Keratinocyte (primary cell): ENCODE measurements at regions not wholly inside any gene's neighbourhood (a gene's known extent, or its start where the extent isn't known, plus 50 kb on each side); places are given as distances from the start of the nearest gene placed in this dataset.
A peak's percentile ranks its signal among the peaks of the same experiment; 100 is the strongest.
"Not testable (repeated sequence)": the region's sequence is repeated elsewhere in the genome, so short reads cannot be mapped to it uniquely, and the experiment has no call there.

ENCODE experiments used
- DNase-seq: peaks from one replicate; pipeline ENCODE4 v3.0.0-alpha.2; 2011; ENCODE audit warnings: low read depth, missing footprints, low spot score
- FAIRE-seq: peaks from 2 replicates; lab custom pipeline; 2011; peaks lifted over from hg19 to GRCh38; lab: Jason Lieb, UNC
- H2AFZ ChIP-seq: 2 replicates; pipeline ENCODE4 v1.6.0; 2012; ENCODE audit warnings: low read length, control low read depth, inconsistent platforms; ENCODE audit not compliant: control insufficient read depth
- H3K27ac ChIP-seq: 2 replicates; pipeline ENCODE4 v1.5.1; 2011; ENCODE audit warnings: low read length; ENCODE audit not compliant: control insufficient read depth, insufficient read depth
- H3K27me3 ChIP-seq: 3 replicates; pipeline ENCODE4 v1.6.0; 2011; ENCODE audit warnings: low read length; ENCODE audit not compliant: control insufficient read depth, insufficient read depth; ENCODE audit errors: extremely low read depth
- H3K36me3 ChIP-seq, 2 experiments: 2 replicates in 1 of 2; 3 replicates in 1 of 2; pipeline ENCODE4 v1.5.1; 2011; ENCODE audit warnings: low read length in 2 of 2, mild to moderate bottlenecking in 1 of 2; ENCODE audit not compliant: control insufficient read depth in 2 of 2, insufficient read depth in 2 of 2; ENCODE audit errors: extremely low read depth in 1 of 2
- H3K4me1 ChIP-seq: 3 replicates; pipeline ENCODE4 v1.5.1; 2011; ENCODE audit warnings: low read length; ENCODE audit not compliant: control insufficient read depth, insufficient read depth; ENCODE audit errors: extremely low read depth
- H3K4me2 ChIP-seq: 3 replicates; pipeline ENCODE4 v1.6.0; 2011; ENCODE audit warnings: low read depth, low read length; ENCODE audit not compliant: control insufficient read depth, insufficient read depth; ENCODE audit errors: extremely low read depth
- H3K4me3 ChIP-seq, 3 experiments: fragments of 200-600 bp in 1 of 3; sonication (generic) in 1 of 3; 2 replicates in 2 of 3; 3 replicates in 1 of 3; pipeline ENCODE4 v1.5.1; 2011 to 2016; ENCODE audit warnings: low read length in 3 of 3, mild to moderate bottlenecking in 3 of 3, control low read depth in 2 of 3, inconsistent platforms in 1 of 3, low read depth in 1 of 3, mixed read lengths in 1 of 3, mixed run types in 1 of 3, moderate library complexity in 1 of 3; ENCODE audit not compliant: control insufficient read depth in 2 of 3, insufficient read depth in 2 of 3; ENCODE audit errors: extremely low read depth in 1 of 3
- H3K79me2 ChIP-seq: 2 replicates; pipeline ENCODE4 v1.6.0; 2012; ENCODE audit warnings: low read length; ENCODE audit not compliant: control insufficient read depth, insufficient read depth
- H3K9ac ChIP-seq: 3 replicates; pipeline ENCODE4 v1.6.0; 2011; ENCODE audit warnings: low read length; ENCODE audit not compliant: control insufficient read depth, insufficient read depth; ENCODE audit errors: extremely low read depth
- H3K9me1 ChIP-seq: 3 replicates; pipeline ENCODE4 v1.6.0; 2011; ENCODE audit warnings: low read length; ENCODE audit not compliant: control insufficient read depth, insufficient read depth; ENCODE audit errors: extremely low read depth
- H3K9me3 ChIP-seq: 2 replicates; pipeline ENCODE4 v1.5.1; 2012; ENCODE audit warnings: low read depth, low read length; ENCODE audit not compliant: control insufficient read depth
- H4K20me1 ChIP-seq: 3 replicates; pipeline ENCODE4 v1.6.0; 2011; ENCODE audit warnings: low read length; ENCODE audit not compliant: control insufficient read depth, insufficient read depth; ENCODE audit errors: extremely low read depth
- EZH2 ChIP-seq: IDR thresholded peaks from one replicate; pipeline ENCODE4 v1.6.1; 2012; ENCODE audit warnings: inconsistent platforms, mild to moderate bottlenecking, low read length, moderate library complexity
- dilution Hi-C: fragments of 300-500 bp; cut with MboI; formaldehyde crosslinking; loops from one replicate; pipeline ENCODE4 v1.7.0; 2020; ENCODE audit warnings: low sequenced_read_pairs; ENCODE audit not compliant: extremely low pct_ligation_motif_present
- TF ChIP-seq, protein P1 (sequence below), 3 experiments: IDR thresholded peaks in 1 of 3; conservative IDR thresholded peaks in 1 of 3; optimal IDR thresholded peaks in 1 of 3; 2 replicates in 2 of 3; 3 replicates in 1 of 3; pipeline versions ENCODE3 to v1.5.1; 2011; ENCODE audit warnings: low read length in 3 of 3, mild to moderate bottlenecking in 3 of 3, moderate library complexity in 2 of 3, control low read depth in 1 of 3, inconsistent platforms in 1 of 3; ENCODE audit not compliant: insufficient read depth in 2 of 3; ENCODE audit errors: extremely low read depth in 1 of 3

DNA sequence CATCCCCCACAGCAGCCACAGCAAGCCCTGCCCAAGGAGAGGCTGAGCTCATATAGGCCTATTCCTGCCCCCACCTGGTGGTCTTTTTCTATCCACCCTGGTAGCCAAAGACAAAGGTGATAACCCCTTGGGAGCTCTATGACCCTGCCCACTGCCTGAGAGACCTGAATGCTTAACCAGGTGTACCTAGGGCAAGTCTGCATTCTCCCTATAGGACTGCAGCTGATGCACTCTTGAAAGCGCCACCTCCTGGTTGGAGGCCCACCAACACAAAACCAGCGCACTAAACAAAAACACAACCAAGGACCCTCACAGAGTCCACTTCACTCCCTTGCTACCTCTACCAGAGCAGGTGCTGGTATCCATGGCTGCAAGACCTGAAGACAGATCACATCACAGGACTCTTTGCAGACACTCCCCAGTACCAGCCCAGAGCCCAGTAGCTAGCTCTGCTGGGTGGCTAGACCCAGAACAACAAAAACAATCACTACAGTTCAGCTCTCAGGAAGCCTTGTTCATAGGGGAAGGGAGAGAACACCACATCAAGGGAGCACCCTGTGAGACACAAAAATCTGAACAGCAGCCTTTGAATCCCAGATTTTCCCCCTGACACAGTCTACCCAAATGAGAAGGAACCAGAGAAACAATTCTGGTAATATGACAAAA is 72.8 kb upstream of the SORL1 start:
- H3K4me3 ChIP-seq, H3K4me2 ChIP-seq, H3K36me3 ChIP-seq, H2AFZ ChIP-seq, DNase-seq, H3K79me2 ChIP-seq, H4K20me1 ChIP-seq, dilution Hi-C loops, H3K9me3 ChIP-seq, FAIRE-seq, H3K9ac ChIP-seq, H3K27ac ChIP-seq, H3K27me3 ChIP-seq, H3K9me1 ChIP-seq, H3K4me1 ChIP-seq: not testable (repeated sequence)
- TF ChIP-seq, protein P1, sequence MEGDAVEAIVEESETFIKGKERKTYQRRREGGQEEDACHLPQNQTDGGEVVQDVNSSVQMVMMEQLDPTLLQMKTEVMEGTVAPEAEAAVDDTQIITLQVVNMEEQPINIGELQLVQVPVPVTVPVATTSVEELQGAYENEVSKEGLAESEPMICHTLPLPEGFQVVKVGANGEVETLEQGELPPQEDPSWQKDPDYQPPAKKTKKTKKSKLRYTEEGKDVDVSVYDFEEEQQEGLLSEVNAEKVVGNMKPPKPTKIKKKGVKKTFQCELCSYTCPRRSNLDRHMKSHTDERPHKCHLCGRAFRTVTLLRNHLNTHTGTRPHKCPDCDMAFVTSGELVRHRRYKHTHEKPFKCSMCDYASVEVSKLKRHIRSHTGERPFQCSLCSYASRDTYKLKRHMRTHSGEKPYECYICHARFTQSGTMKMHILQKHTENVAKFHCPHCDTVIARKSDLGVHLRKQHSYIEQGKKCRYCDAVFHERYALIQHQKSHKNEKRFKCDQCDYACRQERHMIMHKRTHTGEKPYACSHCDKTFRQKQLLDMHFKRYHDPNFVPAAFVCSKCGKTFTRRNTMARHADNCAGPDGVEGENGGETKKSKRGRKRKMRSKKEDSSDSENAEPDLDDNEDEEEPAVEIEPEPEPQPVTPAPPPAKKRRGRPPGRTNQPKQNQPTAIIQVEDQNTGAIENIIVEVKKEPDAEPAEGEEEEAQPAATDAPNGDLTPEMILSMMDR (optimal IDR thresholded peaks at IDR 0.05 in 1 of 3, IDR thresholded peaks at IDR 0.05 in 1 of 3, conservative IDR thresholded peaks at IDR 0.05 in 1 of 3; ENCODE audit: extremely low read depth in 1 of 3, insufficient read depth in 2 of 3, low read length in 3 of 3), result peak in 1 of 3 experiments; percentile 3

DNA sequence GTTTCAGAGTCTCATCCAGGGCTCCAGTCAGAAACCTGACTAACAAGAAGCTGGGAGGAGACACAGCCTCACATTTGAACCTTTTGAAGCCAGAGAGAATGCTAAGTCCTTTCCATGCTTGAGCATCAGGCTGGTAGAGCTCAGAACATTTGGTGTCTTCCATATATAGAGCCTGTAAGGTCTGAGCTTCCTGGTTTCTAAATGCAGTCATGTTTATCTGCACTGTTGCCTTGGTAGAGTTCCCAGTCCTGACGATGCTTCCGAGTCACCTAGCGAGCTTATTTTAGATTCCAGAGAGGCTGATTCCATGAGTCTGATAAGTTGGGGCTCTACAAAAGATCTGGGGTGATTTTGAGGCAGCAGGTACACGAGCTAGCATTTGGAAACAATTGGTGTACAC is 68.4 kb upstream of the SORL1 start:
- Histone ChIP-seq H3K36me3 (no peaks in the 10 kb centered on the region), H2AFZ (no peak overlapping the region), H4K20me1 (no peaks in the 10 kb centered on the region), H3K4me1 (no peaks in the 10 kb centered on the region), H3K9me3 (no peaks in the 10 kb centered on the region), H3K9me1 (no peaks in the 10 kb centered on the region), H3K4me3 (no peak overlapping the region), H3K79me2 (no peaks in the 10 kb centered on the region), H3K27me3 (no peaks in the 10 kb centered on the region), H3K4me2 (no peak overlapping the region), H3K27ac (no peak overlapping the region), H3K9ac (no peak overlapping the region)
- dilution Hi-C loops, result no loop called here
- DNase-seq, result no peak
- FAIRE-seq, result no peak
- TF ChIP-seq, protein P1 (optimal IDR thresholded peaks at IDR 0.05 in 1 of 3, IDR thresholded peaks at IDR 0.05 in 1 of 3, conservative IDR thresholded peaks at IDR 0.05 in 1 of 3; ENCODE audit: extremely low read depth in 1 of 3, insufficient read depth in 2 of 3, low read length in 3 of 3), result no peak
- no peak for TF ChIP-seq EZH2
